ENCODE measurements at regions not wholly inside any gene's neighbourhood (a gene's known extent, or its start where the extent isn't known, plus 50 kb on each side); places are given as distances from the start of the nearest gene placed in this dataset.
"Not testable (repeated sequence)": the region's sequence is repeated elsewhere in the genome, so short reads cannot be mapped to it uniquely, and the experiment has no call there.

DNA sequence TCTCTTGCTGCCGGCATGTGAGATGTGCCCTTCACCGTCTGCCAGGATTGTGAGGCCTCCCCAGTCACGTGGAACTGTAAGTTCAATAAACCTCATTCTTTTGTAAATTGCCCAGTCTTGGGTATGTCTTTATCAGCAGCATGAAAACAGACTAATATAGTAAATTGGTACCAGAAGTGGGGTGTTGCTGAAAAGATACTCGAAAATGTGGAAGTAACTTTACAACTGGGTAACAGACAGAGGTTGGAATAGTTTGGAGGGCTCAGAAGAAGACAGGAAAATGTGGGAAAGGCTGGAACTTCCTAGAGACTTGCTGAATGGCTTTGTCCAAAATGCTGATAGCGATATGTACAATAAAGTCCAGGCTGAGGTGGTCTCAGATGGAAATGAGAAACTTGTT is 129.1 kb downstream of the GJA1 start:
- H3K9me3 ChIP-seq (replicated peaks; ENCODE audit: control insufficient read depth, insufficient read depth, low read depth, low read length); DNase-seq (ENCODE audit: extremely low read depth in 1 of 4, low spot score in 3 of 4); H3K4me2 ChIP-seq (ENCODE audit: insufficient read depth, low read length); H3K27ac ChIP-seq (ENCODE audit: extremely low read depth, low read depth, low read length); H3K9ac ChIP-seq (ENCODE audit: insufficient read depth in 1 of 2, low read depth in 2 of 2, low read length in 2 of 2); H2AFZ ChIP-seq (ENCODE audit: low read depth, low read length); H3K79me2 ChIP-seq (ENCODE audit: control insufficient read depth, insufficient read depth, low read length); H3K27me3 ChIP-seq (ENCODE audit: control insufficient read depth in 2 of 2, insufficient read depth in 2 of 2, low read length in 2 of 2); FAIRE-seq; in situ Hi-C loops (cut with MboI); H3K9me1 ChIP-seq (ENCODE audit: control insufficient read depth, insufficient read depth, low read length); CTCF ChIA-PET (ENCODE audit: low intra/inter-chr PET ratio); ATAC-seq; POLR2A ChIA-PET; H3K4me3 ChIP-seq; H3K36me3 ChIP-seq (ENCODE audit: control insufficient read depth, insufficient read depth, low read length); BruUV-seq (replicated peaks); H3K4me1 ChIP-seq (replicated peaks in 1 of 2; ENCODE audit: control insufficient read depth in 2 of 2, insufficient read depth in 2 of 2, low read length in 2 of 2); H4K20me1 ChIP-seq (replicated peaks; ENCODE audit: control insufficient read depth, insufficient read depth, low read length); intact Hi-C loops (cut with micrococcal nuclease): not testable (repeated sequence)
- 0% methylated on average over 5 of the region's 5 CpGs for WGBS (ENCODE audit: insufficient coverage, low coverage, missing lambda C conversion rate)
- TF ChIP-seq ZNF707 (CRISPR knock-in tag; conservative IDR thresholded peaks at IDR 0.05) = peak; percentile 92

GRCh38 chr6:121571455-121571854 is 136.0 kb downstream of the GJA1 start:
- in situ Hi-C loops (cut with MboI) (no loop called here), intact Hi-C loops (cut with micrococcal nuclease) (no loop called here)
- POLR2A ChIA-PET = no interaction called here
- WGBS (ENCODE audit: insufficient coverage, low coverage, missing lambda C conversion rate) = 0% methylated on average over 1 of the region's 1 CpG
- Histone ChIP-seq H3K4me3 (no peak overlapping the region), H3K9ac (ENCODE audit: insufficient read depth in 1 of 2, low read depth in 2 of 2, low read length in 2 of 2) (no peak overlapping the region), H3K79me2 (ENCODE audit: control insufficient read depth, insufficient read depth, low read length) (no peaks in the 10 kb centered on the region), H4K20me1 (replicated peaks; ENCODE audit: control insufficient read depth, insufficient read depth, low read length) (no peaks in the 10 kb centered on the region), H2AFZ (ENCODE audit: low read depth, low read length) (no peak overlapping the region), H3K36me3 (ENCODE audit: control insufficient read depth, insufficient read depth, low read length) (no peaks in the 10 kb centered on the region), H3K4me1 (replicated peaks in 1 of 2; ENCODE audit: control insufficient read depth in 2 of 2, insufficient read depth in 2 of 2, low read length in 2 of 2) (no peaks in the 10 kb centered on the region), H3K9me1 (ENCODE audit: control insufficient read depth, insufficient read depth, low read length) (no peaks in the 10 kb centered on the region), H3K27me3 (ENCODE audit: control insufficient read depth in 2 of 2, insufficient read depth in 2 of 2, low read length in 2 of 2) (no peaks in the 10 kb centered on the region), H3K4me2 (ENCODE audit: insufficient read depth, low read length) (no peak overlapping the region), H3K9me3 (replicated peaks; ENCODE audit: control insufficient read depth, insufficient read depth, low read depth, low read length) (no peaks in the 10 kb centered on the region), H3K27ac (ENCODE audit: extremely low read depth, low read depth, low read length) (no peak overlapping the region)
- CTCF ChIA-PET (ENCODE audit: low intra/inter-chr PET ratio) = no interaction called here
- TF ChIP-seq RAD51 (IDR thresholded peaks at IDR 0.05; ENCODE audit: borderline replicate concordance, low read depth) = no peak
- TF ChIP-seq, protein P1, sequence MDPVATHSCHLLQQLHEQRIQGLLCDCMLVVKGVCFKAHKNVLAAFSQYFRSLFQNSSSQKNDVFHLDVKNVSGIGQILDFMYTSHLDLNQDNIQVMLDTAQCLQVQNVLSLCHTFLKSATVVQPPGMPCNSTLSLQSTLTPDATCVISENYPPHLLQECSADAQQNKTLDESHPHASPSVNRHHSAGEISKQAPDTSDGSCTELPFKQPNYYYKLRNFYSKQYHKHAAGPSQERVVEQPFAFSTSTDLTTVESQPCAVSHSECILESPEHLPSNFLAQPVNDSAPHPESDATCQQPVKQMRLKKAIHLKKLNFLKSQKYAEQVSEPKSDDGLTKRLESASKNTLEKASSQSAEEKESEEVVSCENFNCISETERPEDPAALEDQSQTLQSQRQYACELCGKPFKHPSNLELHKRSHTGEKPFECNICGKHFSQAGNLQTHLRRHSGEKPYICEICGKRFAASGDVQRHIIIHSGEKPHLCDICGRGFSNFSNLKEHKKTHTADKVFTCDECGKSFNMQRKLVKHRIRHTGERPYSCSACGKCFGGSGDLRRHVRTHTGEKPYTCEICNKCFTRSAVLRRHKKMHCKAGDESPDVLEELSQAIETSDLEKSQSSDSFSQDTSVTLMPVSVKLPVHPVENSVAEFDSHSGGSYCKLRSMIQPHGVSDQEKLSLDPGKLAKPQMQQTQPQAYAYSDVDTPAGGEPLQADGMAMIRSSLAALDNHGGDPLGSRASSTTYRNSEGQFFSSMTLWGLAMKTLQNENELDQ (CRISPR knock-in tag; IDR thresholded peaks at IDR 0.05; ENCODE audit: borderline replicate concordance) = no peak
- TF ChIP-seq KDM2B (CRISPR knock-in tag; IDR thresholded peaks at IDR 0.05) = no peak
- TF ChIP-seq GTF2E2 (tag; IDR thresholded peaks at IDR 0.05) = no peak
- no peak for TF ChIP-seq ZNF76 (CRISPR knock-in tag; IDR thresholded peaks at IDR 0.05; ENCODE audit: borderline replicate concordance)
- TF ChIP-seq BRD9 (IDR thresholded peaks at IDR 0.05; ENCODE audit: low read depth, partially characterized antibody) = no peak
- no peak for TF ChIP-seq ELK1 (CRISPR knock-in tag; IDR thresholded peaks at IDR 0.05)
- no peak for TF ChIP-seq LCOR (CRISPR knock-in tag; IDR thresholded peaks at IDR 0.05)
- TF ChIP-seq POLR2AphosphoS2 (IDR thresholded peaks at IDR 0.05; ENCODE audit: low read length) = no peak
- TF ChIP-seq ZFP36 (IDR thresholded peaks at IDR 0.05; ENCODE audit: low read depth, low read length, partially characterized antibody) = no peak
- no peak for TF ChIP-seq XRCC4 (IDR thresholded peaks at IDR 0.05; ENCODE audit: extremely low read depth, insufficient read depth, insufficient read length)
- FAIRE-seq (no peak), DNase-seq (ENCODE audit: extremely low read depth in 1 of 4, low spot score in 3 of 4) (no peak), ATAC-seq (no peak)
- BruUV-seq (replicated peaks) = no TSS peak

Data from K562 (cell line).